Spinal cord (tissue), 9 donors: ENCODE measurements at regions not wholly inside any gene's neighbourhood (a gene's known extent, or its start where the extent isn't known, plus 50 kb on each side); places are given as distances from the start of the nearest gene placed in this dataset.

Experiments used
- DNase-seq, 6 donors: peaks; one replicate each; pipeline versions ENCODE4 v3.0.0 to v3.0.0-alpha.2; 2013 to 2015; ENCODE audit warnings: low spot score in 6 of 6, low read depth in 4 of 6
- H3K27ac ChIP-seq: one replicate; pipeline ENCODE4 v1.5.1; 2013; ENCODE audit warnings: low read depth, low read length, control low read depth
- H3K27me3 ChIP-seq: one replicate; pipeline ENCODE4 v1.6.1; 2013; ENCODE audit warnings: low read length; ENCODE audit not compliant: control insufficient read depth, insufficient read depth
- H3K36me3 ChIP-seq: one replicate; pipeline ENCODE4 v1.6.1; 2013; ENCODE audit warnings: low read length; ENCODE audit not compliant: control insufficient read depth, insufficient read depth
- H3K4me1 ChIP-seq: one replicate; pipeline ENCODE4 v1.6.1; 2013; ENCODE audit warnings: low read length; ENCODE audit not compliant: control insufficient read depth, insufficient read depth
- H3K4me3 ChIP-seq: one replicate; pipeline ENCODE4 v1.5.1; 2013; ENCODE audit warnings: low read depth, low read length, control low read depth
- H3K9me3 ChIP-seq: one replicate; pipeline ENCODE4 v1.6.1; 2013; ENCODE audit warnings: low read length; ENCODE audit not compliant: control insufficient read depth, insufficient read depth
- WGBS: methylation state at CpG from one replicate; pipeline ENCODE4 v1.1.5; 2013; ENCODE audit warnings: missing lambda C conversion rate; ENCODE audit not compliant: insufficient coverage; 5-methylcytosine and 5-hydroxymethylcytosine counted together
- donor health status: healthy.

DNA sequence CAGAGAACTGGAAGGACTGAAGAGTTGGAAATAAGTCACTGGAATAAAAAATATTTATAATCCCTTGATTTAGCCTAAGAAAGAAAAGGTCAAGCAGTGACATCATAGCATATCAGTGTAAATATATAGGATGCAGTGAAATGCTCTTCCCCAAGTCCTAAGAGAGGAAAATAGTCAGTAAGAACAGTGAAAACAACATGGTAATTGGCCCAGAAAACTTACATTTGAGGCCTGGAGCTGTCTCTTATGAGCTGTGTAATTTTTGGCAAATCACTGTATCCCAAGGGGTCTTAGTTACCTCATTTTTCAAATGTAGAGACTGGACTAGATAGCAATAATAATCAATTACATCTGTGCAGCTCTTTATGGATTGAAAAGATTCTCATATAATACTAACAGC lies 255.7 kb upstream of the AR start:
- Histone ChIP-seq H3K27ac (no peak overlapping the region), H3K4me1 (no peaks in the 10 kb centered on the region), H3K4me3 (no peak overlapping the region), H3K36me3 (no peaks in the 10 kb centered on the region), H3K9me3 (no peaks in the 10 kb centered on the region), H3K27me3 (no peaks in the 10 kb centered on the region)
- DNase-seq = no peak

GRCh38 chrX:67289055-67289499 lies 254.7 kb upstream of the AR start:
- DNase-seq = peak in 1 of 6 donors; percentile 11
- no peaks in the 10 kb centered on the region for H3K27me3 ChIP-seq
- no peaks in the 10 kb centered on the region for H3K36me3 ChIP-seq
- 53% methylated on average over 3 of the region's 3 CpGs for WGBS
- no peak overlapping the region for H3K4me3 ChIP-seq
- no peaks in the 10 kb centered on the region for H3K4me1 ChIP-seq
- H3K9me3 ChIP-seq = no peaks in the 10 kb centered on the region
- no peak overlapping the region for H3K27ac ChIP-seq

- whole genome bisulfite sequencing = 42% methylated on average over 2 of the region's 4 CpGs
- Histone ChIP-seq H3K36me3 (no peaks in the 10 kb centered on the region), H3K4me1 (no peaks in the 10 kb centered on the region), H3K9me3 (no peaks in the 10 kb centered on the region), H3K4me3 (no peak overlapping the region), H3K27me3 (no peaks in the 10 kb centered on the region), H3K27ac (no peak overlapping the region)
- DNase-seq = no peak
Observed at GRCh38 chrX:67290489-67291220, 253.2 kb upstream of the AR start.

GRCh38 chrX:67295924-67296323 lies 247.9 kb upstream of the AR start:
- WGBS = no CpG with 5 or more reads among the region's 1 CpG
- peaks cover 2% of the 10 kb centered on the region for H3K9me3 ChIP-seq

GRCh38 chrX:67296395-67296794 lies 247.4 kb upstream of the AR start:
- no peaks in the 10 kb centered on the region for H3K27me3 ChIP-seq
- no peak overlapping the region for H3K27ac ChIP-seq
- 29% methylated on average over 1 of the region's 1 CpG for WGBS
- peaks cover 2% of the 10 kb centered on the region for H3K9me3 ChIP-seq
- no peaks in the 10 kb centered on the region for H3K36me3 ChIP-seq
- no peak for DNase-seq
- no peak overlapping the region for H3K4me3 ChIP-seq
- H3K4me1 ChIP-seq = no peaks in the 10 kb centered on the region

More at GRCh38 chrX:67295924-67296323, 247.9 kb upstream of the AR start:
- Histone ChIP-seq H3K27ac (no peak overlapping the region), H3K4me1 (no peaks in the 10 kb centered on the region), H3K27me3 (no peaks in the 10 kb centered on the region), H3K36me3 (no peaks in the 10 kb centered on the region), H3K4me3 (no peak overlapping the region)
- no peak for DNase-seq

DNA sequence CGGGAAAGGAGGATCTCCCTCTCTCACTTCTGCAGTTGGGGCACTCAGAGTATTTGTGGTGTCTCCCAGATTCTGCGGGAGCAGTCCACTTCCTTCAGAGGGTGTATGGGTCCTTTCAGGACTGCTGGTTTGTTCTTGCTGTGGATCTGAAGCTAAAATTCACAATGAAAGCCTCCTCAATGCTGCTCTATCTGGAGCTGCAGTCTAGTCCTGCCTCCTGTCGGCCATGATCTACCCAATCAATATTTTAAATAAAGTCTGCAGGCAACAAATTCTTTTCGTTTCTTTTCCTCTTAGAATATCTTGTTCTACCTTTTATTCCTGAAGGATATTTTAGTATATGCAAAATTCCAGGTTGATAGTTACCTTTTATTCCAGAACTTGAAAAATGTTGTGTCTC lies 226.1 kb upstream of the AR start:
- WGBS = no CpG with 5 or more reads among the region's 4 CpGs
- Histone ChIP-seq H3K4me1 (no peaks in the 10 kb centered on the region), H3K9me3 (no peaks in the 10 kb centered on the region), H3K27me3 (no peaks in the 10 kb centered on the region), H3K4me3 (no peak overlapping the region), H3K27ac (no peak overlapping the region), H3K36me3 (no peaks in the 10 kb centered on the region)
- no peak for DNase-seq

- DNase-seq = no peak
- Histone ChIP-seq H3K9me3 (no peaks in the 10 kb centered on the region), H3K27me3 (no peaks in the 10 kb centered on the region), H3K4me1 (no peaks in the 10 kb centered on the region), H3K27ac (no peak overlapping the region), H3K4me3 (no peak overlapping the region), H3K36me3 (no peaks in the 10 kb centered on the region)
- 100% methylated on average over 3 of the region's 3 CpGs for WGBS
Observed at GRCh38 chrX:67328476-67328875, 215.3 kb upstream of the AR start.

- DNase-seq = no peak
- Histone ChIP-seq H3K27me3 (no peaks in the 10 kb centered on the region), H3K36me3 (no peaks in the 10 kb centered on the region), H3K4me3 (no peak overlapping the region), H3K4me1 (no peaks in the 10 kb centered on the region), H3K9me3 (no peaks in the 10 kb centered on the region), H3K27ac (no peak overlapping the region)
- 80% methylated on average over 1 of the region's 2 CpGs for WGBS
Observed at GRCh38 chrX:67334323-67334722, 209.5 kb upstream of the AR start.

DNA sequence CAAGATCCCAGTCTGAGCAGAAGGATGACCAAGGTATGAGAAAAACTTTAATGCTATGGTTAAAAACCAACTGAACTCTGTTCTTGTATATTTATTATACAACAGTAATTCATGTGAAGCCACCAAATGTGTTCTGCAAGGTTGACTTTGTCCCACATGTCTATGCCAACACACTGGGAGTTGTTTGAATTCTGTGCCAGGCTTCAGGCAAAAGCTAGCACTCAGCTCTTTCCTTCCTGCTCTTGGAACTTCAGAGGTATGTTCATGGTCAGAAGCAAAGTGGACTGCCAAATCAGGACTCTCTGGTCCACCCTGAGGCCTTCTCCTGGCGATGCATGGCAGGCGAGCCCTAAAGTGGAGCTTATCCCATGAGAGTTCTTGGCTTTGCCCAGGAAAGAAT lies 205.6 kb upstream of the AR start:
- Histone ChIP-seq H3K36me3 (no peaks in the 10 kb centered on the region), H3K27me3 (no peaks in the 10 kb centered on the region), H3K4me1 (no peaks in the 10 kb centered on the region), H3K4me3 (no peak overlapping the region), H3K27ac (no peak overlapping the region), H3K9me3 (no peaks in the 10 kb centered on the region)
- no peak for DNase-seq
- WGBS = 63% methylated on average over 2 of the region's 2 CpGs

GRCh38 chrX:67342138-67342537 lies 201.7 kb upstream of the AR start:
- no CpG with 5 or more reads among the region's 1 CpG for WGBS
- DNase-seq = no peak
- Histone ChIP-seq H3K27ac (no peak overlapping the region), H3K4me3 (no peak overlapping the region), H3K36me3 (no peaks in the 10 kb centered on the region), H3K27me3 (no peaks in the 10 kb centered on the region), H3K9me3 (no peaks in the 10 kb centered on the region), H3K4me1 (no peaks in the 10 kb centered on the region)
